Muscle of leg (tissue), 3 donors: ENCODE measurements at regions not wholly inside any gene's neighbourhood (a gene's known extent, or its start where the extent isn't known, plus 50 kb on each side); places are given as distances from the start of the nearest gene placed in this dataset.

Source experiments
- DNase-seq: peaks from one replicate; pipeline ENCODE4 v3.0.0; 2013
- H3K27ac ChIP-seq: one replicate; pipeline ENCODE4 v1.5.1; 2013; ENCODE audit warnings: mild to moderate bottlenecking, low read length, control low read depth
- H3K27me3 ChIP-seq: one replicate; pipeline ENCODE4 v1.6.1; 2013; ENCODE audit warnings: low read length; ENCODE audit not compliant: control insufficient read depth, insufficient read depth
- H3K36me3 ChIP-seq: one replicate; pipeline ENCODE4 v1.6.1; 2013; ENCODE audit warnings: low read length; ENCODE audit not compliant: control insufficient read depth, insufficient read depth
- H3K4me1 ChIP-seq: one replicate; pipeline ENCODE4 v1.6.1; 2013; ENCODE audit warnings: low read length; ENCODE audit not compliant: control insufficient read depth, insufficient read depth
- H3K4me3 ChIP-seq: one replicate; pipeline ENCODE4 v1.5.1; 2013; ENCODE audit warnings: low read length, control low read depth
- H3K9me3 ChIP-seq: replicated peaks from 2 replicates; pipeline ENCODE4 v1.6.1; 2013; ENCODE audit warnings: low read depth, low read length; ENCODE audit not compliant: control insufficient read depth
- WGBS: methylation state at CpG from one replicate; pipeline ENCODE4 v1.1.5; 2013; ENCODE audit warnings: missing lambda C conversion rate; ENCODE audit not compliant: insufficient coverage; 5-methylcytosine and 5-hydroxymethylcytosine counted together

DNA sequence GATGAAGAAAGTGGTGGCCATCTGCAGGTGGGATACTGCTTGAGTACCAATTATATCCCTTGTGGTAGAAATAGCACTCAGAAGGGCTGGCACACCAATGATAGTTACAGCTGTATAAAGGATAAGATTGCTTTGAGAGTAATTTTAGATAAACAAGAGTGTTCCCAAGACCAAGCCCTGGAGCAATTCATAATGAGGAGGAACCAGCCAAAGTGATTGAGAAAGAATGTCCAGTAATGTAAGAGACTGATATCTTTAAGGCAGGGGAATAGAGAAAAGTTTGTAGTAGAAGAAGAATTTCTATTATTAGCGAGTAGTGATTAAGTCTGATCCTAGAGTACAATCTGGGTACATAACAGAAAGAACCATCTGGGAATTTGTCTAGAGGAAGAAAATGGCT is 945.1 kb downstream of the OTOL1 start:
- H3K27ac ChIP-seq = no peak overlapping the region
- H3K36me3 ChIP-seq = no peaks in the 10 kb centered on the region
- WGBS = no CpG with 5 or more reads among the region's 1 CpG
- no peak overlapping the region for H3K4me3 ChIP-seq
- no peak for DNase-seq
- no peaks in the 10 kb centered on the region for H3K9me3 ChIP-seq
- H3K4me1 ChIP-seq = no peaks in the 10 kb centered on the region
- no peaks in the 10 kb centered on the region for H3K27me3 ChIP-seq

GRCh38 chr3:162443376-162443775 is 946.8 kb downstream of the OTOL1 start:
- Histone ChIP-seq H3K9me3 (no peaks in the 10 kb centered on the region), H3K4me1 (no peaks in the 10 kb centered on the region)
- DNase-seq = peak; percentile 14

DNA sequence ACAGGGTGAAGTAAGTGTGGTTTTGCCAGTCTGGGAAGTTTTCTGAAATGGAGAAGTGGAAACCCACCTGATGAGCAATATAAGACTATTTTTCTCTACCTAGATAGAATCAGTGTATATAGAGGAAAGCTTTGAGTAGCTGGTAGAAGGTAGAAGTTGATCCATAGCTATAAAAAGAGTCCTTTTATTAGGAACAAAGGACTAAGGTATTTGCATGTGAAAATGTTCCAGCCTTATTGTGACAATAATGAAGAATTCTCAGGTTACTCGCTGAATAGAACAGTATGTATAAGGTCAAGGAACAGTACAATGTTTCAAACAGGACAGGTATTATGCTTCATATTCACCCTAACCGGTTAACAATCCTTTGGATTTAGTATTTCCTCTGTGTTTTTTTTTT is 972.2 kb downstream of the OTOL1 start:
- Histone ChIP-seq H3K4me1 (no peaks in the 10 kb centered on the region), H3K27ac (no peak overlapping the region), H3K9me3 (no peaks in the 10 kb centered on the region), H3K27me3 (no peaks in the 10 kb centered on the region), H3K4me3 (no peak overlapping the region), H3K36me3 (no peaks in the 10 kb centered on the region)
- no peak for DNase-seq
- WGBS = no CpG with 5 or more reads among the region's 2 CpGs

More at GRCh38 chr3:162443376-162443775, 946.8 kb downstream of the OTOL1 start:
- Histone ChIP-seq H3K4me3 (no peak overlapping the region), H3K36me3 (no peaks in the 10 kb centered on the region), H3K27ac (no peak overlapping the region), H3K27me3 (no peaks in the 10 kb centered on the region)

GRCh38 chr3:162487138-162487537 is 990.5 kb downstream of the OTOL1 start:
- Histone ChIP-seq H3K27me3 (no peaks in the 10 kb centered on the region), H3K27ac (no peak overlapping the region), H3K9me3 (no peaks in the 10 kb centered on the region), H3K36me3 (no peaks in the 10 kb centered on the region), H3K4me1 (no peaks in the 10 kb centered on the region), H3K4me3 (no peak overlapping the region)
- DNase-seq = no peak
- no CpG with 5 or more reads among the region's 1 CpG for WGBS

- DNase-seq = peak; percentile 8
- Histone ChIP-seq H3K36me3 (no peaks in the 10 kb centered on the region), H3K4me1 (no peaks in the 10 kb centered on the region), H3K27me3 (no peaks in the 10 kb centered on the region), H3K4me3 (no peak overlapping the region), H3K9me3 (no peaks in the 10 kb centered on the region), H3K27ac (no peak overlapping the region)
- no CpG with 5 or more reads among the region's 2 CpGs for WGBS
Measured at GRCh38 chr3:162489853-162490252, 993.2 kb downstream of the OTOL1 start.

GRCh38 chr3:162491952-162492351 is 995.3 kb downstream of the OTOL1 start:
- no peaks in the 10 kb centered on the region for H3K4me1 ChIP-seq
- WGBS = 70% methylated on average over 1 of the region's 1 CpG
- H3K27ac ChIP-seq = no peak overlapping the region
- no peaks in the 10 kb centered on the region for H3K27me3 ChIP-seq
- H3K9me3 ChIP-seq = no peaks in the 10 kb centered on the region
- no peak overlapping the region for H3K4me3 ChIP-seq
- DNase-seq = no peak
- H3K36me3 ChIP-seq = no peaks in the 10 kb centered on the region

DNA sequence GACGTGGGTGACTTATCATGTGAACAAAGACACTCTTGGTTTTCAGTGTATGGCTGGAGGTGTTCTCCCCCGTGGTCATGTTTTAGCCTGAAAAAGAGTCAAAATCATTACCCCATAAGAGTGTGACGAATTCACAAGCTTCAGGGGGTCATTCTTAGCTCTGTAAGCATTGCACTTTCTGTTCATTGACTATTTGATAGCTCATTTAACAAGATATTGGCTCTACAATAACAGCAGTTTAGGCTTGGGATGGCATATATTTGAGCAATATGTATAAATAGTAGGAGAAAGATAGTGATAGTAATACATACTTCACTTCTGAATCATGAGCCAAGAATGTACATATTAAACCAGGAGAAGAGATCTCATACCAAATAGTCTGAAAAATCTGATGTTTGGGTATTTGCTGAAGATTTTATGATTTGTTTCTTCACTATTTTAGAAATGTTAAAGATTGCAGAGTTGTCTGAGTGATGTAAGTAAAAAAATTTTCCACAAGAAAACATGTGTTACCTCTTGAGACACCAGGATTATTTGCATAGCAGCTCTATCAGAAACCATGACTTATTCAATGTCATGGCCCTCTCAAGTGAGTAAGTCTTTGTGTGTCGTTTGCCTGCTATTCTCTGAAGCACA is 996.0 kb downstream of the OTOL1 start:
- Histone ChIP-seq H3K27ac (no peak overlapping the region), H3K9me3 (no peaks in the 10 kb centered on the region), H3K4me1 (no peaks in the 10 kb centered on the region), H3K27me3 (no peaks in the 10 kb centered on the region), H3K4me3 (no peak overlapping the region), H3K36me3 (no peaks in the 10 kb centered on the region)
- peak; percentile 23 for DNase-seq
- 80% methylated on average over 1 of the region's 4 CpGs for WGBS

DNA sequence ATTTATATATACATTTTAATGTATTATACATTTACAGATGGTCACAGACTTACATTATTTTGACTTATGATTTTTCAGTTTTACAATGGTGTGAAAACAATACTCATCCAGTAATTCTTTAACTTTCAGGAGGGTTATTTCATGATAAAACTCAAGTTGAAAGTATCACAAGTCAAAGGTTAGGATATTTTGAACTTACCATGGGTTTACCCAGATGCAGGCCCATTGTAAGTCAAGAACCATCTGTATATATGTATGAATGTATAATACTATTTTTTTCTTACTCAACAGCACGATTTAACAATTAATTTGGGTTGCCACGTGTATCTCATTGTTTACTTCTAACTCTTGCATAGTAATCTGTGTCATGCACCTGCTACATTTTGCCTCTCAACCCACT is 1002.0 kb downstream of the OTOL1 start:
- Histone ChIP-seq H3K27ac (no peak overlapping the region), H3K4me1 (no peaks in the 10 kb centered on the region), H3K27me3 (no peaks in the 10 kb centered on the region), H3K4me3 (no peak overlapping the region), H3K9me3 (no peaks in the 10 kb centered on the region), H3K36me3 (no peaks in the 10 kb centered on the region)
- DNase-seq = no peak
- no CpG with 5 or more reads among the region's 2 CpGs for WGBS

- H3K36me3 ChIP-seq = no peaks in the 10 kb centered on the region
- no CpG with 5 or more reads among the region's 1 CpG for WGBS
- DNase-seq = no peak
Measured at GRCh38 chr3:162507397-162507796, 1010.8 kb downstream of the OTOL1 start.

DNA sequence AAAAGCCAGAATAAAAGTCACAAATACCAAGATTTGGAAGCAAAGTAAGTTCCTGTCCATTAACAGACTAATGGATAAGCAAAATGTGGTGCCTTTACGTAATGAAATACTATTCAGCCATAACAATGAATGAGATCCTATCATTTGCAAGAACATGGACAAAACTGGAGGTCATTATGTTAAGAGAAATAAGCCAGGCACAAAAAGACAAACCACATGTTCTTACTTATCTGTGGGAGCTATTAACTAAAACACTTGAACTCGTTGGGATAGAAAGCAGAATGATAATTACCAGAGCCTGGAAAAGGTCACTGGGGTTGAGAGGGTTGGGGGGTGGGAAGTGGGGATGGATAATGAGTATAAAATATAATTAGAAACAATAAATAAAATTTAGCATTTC is 1015.9 kb downstream of the OTOL1 start:
- no peaks in the 10 kb centered on the region for H3K4me1 ChIP-seq
- H3K27ac ChIP-seq = no peak overlapping the region
- H3K4me3 ChIP-seq = no peak overlapping the region
- no CpG with 5 or more reads among the region's 2 CpGs for WGBS
- DNase-seq = no peak
- no peaks in the 10 kb centered on the region for H3K9me3 ChIP-seq
- H3K36me3 ChIP-seq = no peaks in the 10 kb centered on the region
- no peaks in the 10 kb centered on the region for H3K27me3 ChIP-seq

More at GRCh38 chr3:162507397-162507796, 1010.8 kb downstream of the OTOL1 start:
- Histone ChIP-seq H3K27ac (no peak overlapping the region), H3K9me3 (no peaks in the 10 kb centered on the region), H3K4me1 (no peaks in the 10 kb centered on the region), H3K27me3 (no peaks in the 10 kb centered on the region), H3K4me3 (no peak overlapping the region)

DNA sequence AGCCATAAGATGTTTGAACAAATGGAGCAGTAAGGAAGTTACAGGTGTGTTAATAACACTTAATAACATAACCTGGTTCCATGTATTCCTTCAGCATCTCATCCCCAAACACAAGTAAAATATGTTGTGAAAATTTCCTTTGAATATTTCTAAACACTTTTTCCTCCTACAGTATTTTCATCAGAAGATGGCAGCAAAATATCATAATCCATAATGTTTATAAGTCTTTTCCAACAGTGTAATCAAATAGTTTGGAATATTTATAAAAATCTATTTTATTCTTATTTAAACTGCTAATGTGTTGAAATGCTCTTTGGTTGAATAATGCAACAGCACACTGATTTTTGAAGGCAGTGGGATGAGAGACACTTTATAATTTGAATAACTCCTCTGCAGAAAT is 1020.5 kb downstream of the OTOL1 start:
- H3K9me3 ChIP-seq = no peaks in the 10 kb centered on the region
- H3K27me3 ChIP-seq = no peaks in the 10 kb centered on the region
- no peaks in the 10 kb centered on the region for H3K36me3 ChIP-seq
- H3K27ac ChIP-seq = no peak overlapping the region
- peak; percentile 22 for DNase-seq
- no peak overlapping the region for H3K4me3 ChIP-seq
- H3K4me1 ChIP-seq = no peaks in the 10 kb centered on the region
